CD14-positive monocyte (primary cell): ENCODE measurements at regions not wholly inside any gene's neighbourhood (a gene's known extent, or its start where the extent isn't known, plus 50 kb on each side); places are given as distances from the start of the nearest gene placed in this dataset.

ENCODE experiments used
- DNase-seq, 3 donors: peaks; one replicate each; pipeline ENCODE4 v3.0.0-alpha.2; 2011 to 2022
- H2AFZ ChIP-seq: 2 replicates; pipeline ENCODE4 v1.6.0; 2012; ENCODE audit warnings: mild to moderate bottlenecking, low read depth, low read length, inconsistent platforms; ENCODE audit not compliant: insufficient read depth, poor library complexity, severe bottlenecking
- H3K27ac ChIP-seq, 2 donors: 1 replicate in 1 of 2; 2 replicates in 1 of 2; pipeline ENCODE4 v1.5.1; 2012 to 2013; ENCODE audit warnings: low read length in 2 of 2, control low read depth in 1 of 2, inconsistent platforms in 1 of 2, low read depth in 1 of 2, mild to moderate bottlenecking in 1 of 2
- H3K27me3 ChIP-seq, 2 donors: one replicate each; pipeline versions ENCODE4 v1.6.0 to v1.6.1; 2011 to 2013; ENCODE audit warnings: low read length in 2 of 2; ENCODE audit not compliant: control insufficient read depth in 2 of 2, insufficient read depth in 2 of 2
- H3K36me3 ChIP-seq, 2 donors: replicated peaks in 1 of 2; 1 replicate in 1 of 2; 2 replicates in 1 of 2; pipeline versions ENCODE4 v1.5.1 to v1.6.1; 2012 to 2013; ENCODE audit warnings: low read length in 2 of 2, control low read depth in 1 of 2, inconsistent platforms in 1 of 2, mild to moderate bottlenecking in 1 of 2; ENCODE audit not compliant: insufficient read depth in 2 of 2, control insufficient read depth in 1 of 2
- H3K4me1 ChIP-seq, 2 donors: 1 replicate in 1 of 2; 2 replicates in 1 of 2; pipeline versions ENCODE4 v1.5.1 to v1.6.1; 2012 to 2013; ENCODE audit warnings: low read length in 2 of 2, control low read depth in 1 of 2, inconsistent platforms in 1 of 2, mild to moderate bottlenecking in 1 of 2, moderate library complexity in 1 of 2; ENCODE audit not compliant: insufficient read depth in 2 of 2, control insufficient read depth in 1 of 2
- H3K4me2 ChIP-seq: replicated peaks from 2 replicates; pipeline ENCODE3; 2012; ENCODE audit warnings: low read length, moderate library complexity, mild to moderate bottlenecking; ENCODE audit not compliant: poor library complexity, severe bottlenecking; ENCODE audit errors: extremely low read depth
- H3K4me3 ChIP-seq, 3 experiments: fragments of 200-600 bp in 1 of 3; sonication (generic) in 1 of 3; replicated peaks in 1 of 3; 1 replicate in 2 of 3; 2 replicates in 1 of 3; pipeline ENCODE4 v1.5.1; 2011 to 2013; ENCODE audit warnings: low read length in 3 of 3, mild to moderate bottlenecking in 3 of 3, control low read depth in 2 of 3, low read depth in 2 of 3, inconsistent platforms in 1 of 3, moderate library complexity in 1 of 3
- H3K79me2 ChIP-seq: 2 replicates; pipeline ENCODE4 v1.6.0; 2012; ENCODE audit warnings: mild to moderate bottlenecking, control low read depth, inconsistent platforms, low read length, moderate library complexity; ENCODE audit not compliant: insufficient read depth
- H3K9ac ChIP-seq: 2 replicates; pipeline ENCODE4 v1.6.0; 2017; ENCODE audit warnings: low read length, mild to moderate bottlenecking; ENCODE audit not compliant: insufficient read depth, poor library complexity, severe bottlenecking
- H3K9me3 ChIP-seq, 2 donors: replicated peaks in 1 of 2; 1 replicate in 1 of 2; 2 replicates in 1 of 2; pipeline versions ENCODE4 v1.5.1 to v1.6.1; 2012 to 2013; ENCODE audit warnings: low read length in 2 of 2, control low read depth in 1 of 2; ENCODE audit not compliant: control insufficient read depth in 1 of 2, insufficient read depth in 1 of 2
- H4K20me1 ChIP-seq: 2 replicates; pipeline ENCODE4 v1.6.0; 2012; ENCODE audit warnings: mild to moderate bottlenecking, low read length, control low read depth, moderate library complexity; ENCODE audit not compliant: insufficient read depth
- H3K27ac Mint-ChIP-seq, 7 donors: one replicate each; pipeline ENCODE4 v1.8.0; 2020; ENCODE audit warnings: mild to moderate bottlenecking in 7 of 7, mixed read lengths in 7 of 7, moderate library complexity in 6 of 7, inconsistent platforms in 2 of 7
- H3K27me3 Mint-ChIP-seq, 3 donors: one replicate each; pipeline ENCODE4 v1.8.0; 2021 to 2022; ENCODE audit warnings: low read depth in 3 of 3, mild to moderate bottlenecking in 3 of 3, mixed read lengths in 3 of 3, moderate library complexity in 3 of 3, inconsistent platforms in 1 of 3
- H3K36me3 Mint-ChIP-seq, 2 donors: one replicate each; pipeline ENCODE4 v1.8.0; 2020; ENCODE audit warnings: mixed read lengths in 2 of 2, inconsistent platforms in 1 of 2, mild to moderate bottlenecking in 1 of 2
- H3K4me1 Mint-ChIP-seq: one replicate; pipeline ENCODE4 v1.8.0; 2020; ENCODE audit warnings: mild to moderate bottlenecking, mixed read lengths
- H3K4me3 Mint-ChIP-seq, 2 donors: one replicate each; pipeline ENCODE4 v1.8.0; 2020; ENCODE audit warnings: mild to moderate bottlenecking in 2 of 2, mixed read lengths in 2 of 2, moderate library complexity in 1 of 2
- H3K9me3 Mint-ChIP-seq, 7 donors: one replicate each; pipeline ENCODE4 v1.8.0; 2020 to 2022; ENCODE audit warnings: mixed read lengths in 7 of 7, mild to moderate bottlenecking in 6 of 7, moderate library complexity in 6 of 7, inconsistent platforms in 2 of 7
- WGBS: methylation state at CpG from one replicate; pipeline ENCODE4 v1.1.5; 2013; ENCODE audit warnings: missing lambda C conversion rate; ENCODE audit not compliant: insufficient coverage; 5-methylcytosine and 5-hydroxymethylcytosine counted together
- intact Hi-C, 2 donors: fragments of 100-400 bp; cut with micrococcal nuclease; formaldehyde crosslinking; loops; one replicate each; pipeline versions ENCODE4 v1.15.0 to v1.15.1; 2023
- TF ChIP-seq, protein P1 (sequence below): fragments of 200-600 bp; IDR thresholded peaks from one replicate; pipeline ENCODE4 v1.8.0; 2022; ENCODE audit warnings: antibody characterized with exemption, mild to moderate bottlenecking

DNA sequence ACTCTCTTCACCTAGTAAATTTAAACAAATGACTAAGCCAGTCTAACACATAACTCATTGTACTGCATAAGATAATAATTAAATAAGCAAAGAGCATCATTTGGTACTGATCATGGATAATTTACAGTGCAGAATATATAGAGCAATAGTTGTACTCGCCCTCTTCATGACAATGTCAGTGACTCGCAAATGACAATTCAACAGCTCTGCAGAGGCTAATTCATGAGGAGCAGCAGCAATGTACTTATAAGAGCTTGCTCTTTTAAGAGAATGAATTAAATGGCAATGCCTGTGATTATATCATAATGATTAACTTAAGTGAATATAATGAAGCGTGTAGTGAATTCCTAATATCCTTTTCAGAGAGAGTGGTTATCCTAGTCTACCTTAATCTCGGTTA lies 284.5 kb upstream of the PCDH20 start:
- peaks cover 9 to 14% of the 10 kb centered on the region in 2 donors for H3K9me3 ChIP-seq
- no peak overlapping the region for H3K27ac ChIP-seq
- Mint-ChIP-seq H3K36me3 (no peaks in the 10 kb centered on the region), H3K27me3 (no peaks in the 10 kb centered on the region), H3K9me3 (peaks cover 2 to 6% (median 4%) of the 10 kb centered on the region in 7 donors), H3K27ac (no peak overlapping the region), H3K4me1 (no peaks in the 10 kb centered on the region), H3K4me3 (no peak overlapping the region)
- H3K36me3 ChIP-seq: no peaks in the 10 kb centered on the region
- no peak overlapping the region for H2AFZ ChIP-seq
- no peak overlapping the region for H3K9ac ChIP-seq
- no peaks in the 10 kb centered on the region for H4K20me1 ChIP-seq
- no peak overlapping the region for H3K4me3 ChIP-seq
- intact Hi-C loops: no loop called here
- DNase-seq: no peak
- no CpG with 5 or more reads among the region's 4 CpGs for WGBS
- no peaks in the 10 kb centered on the region for H3K79me2 ChIP-seq
- no peak overlapping the region for H3K4me2 ChIP-seq
- no peaks in the 10 kb centered on the region for H3K4me1 ChIP-seq
- no peaks in the 10 kb centered on the region for H3K27me3 ChIP-seq
- TF ChIP-seq, protein P1, sequence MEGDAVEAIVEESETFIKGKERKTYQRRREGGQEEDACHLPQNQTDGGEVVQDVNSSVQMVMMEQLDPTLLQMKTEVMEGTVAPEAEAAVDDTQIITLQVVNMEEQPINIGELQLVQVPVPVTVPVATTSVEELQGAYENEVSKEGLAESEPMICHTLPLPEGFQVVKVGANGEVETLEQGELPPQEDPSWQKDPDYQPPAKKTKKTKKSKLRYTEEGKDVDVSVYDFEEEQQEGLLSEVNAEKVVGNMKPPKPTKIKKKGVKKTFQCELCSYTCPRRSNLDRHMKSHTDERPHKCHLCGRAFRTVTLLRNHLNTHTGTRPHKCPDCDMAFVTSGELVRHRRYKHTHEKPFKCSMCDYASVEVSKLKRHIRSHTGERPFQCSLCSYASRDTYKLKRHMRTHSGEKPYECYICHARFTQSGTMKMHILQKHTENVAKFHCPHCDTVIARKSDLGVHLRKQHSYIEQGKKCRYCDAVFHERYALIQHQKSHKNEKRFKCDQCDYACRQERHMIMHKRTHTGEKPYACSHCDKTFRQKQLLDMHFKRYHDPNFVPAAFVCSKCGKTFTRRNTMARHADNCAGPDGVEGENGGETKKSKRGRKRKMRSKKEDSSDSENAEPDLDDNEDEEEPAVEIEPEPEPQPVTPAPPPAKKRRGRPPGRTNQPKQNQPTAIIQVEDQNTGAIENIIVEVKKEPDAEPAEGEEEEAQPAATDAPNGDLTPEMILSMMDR: no peak

GRCh38 chr13:61696676-61697075 lies 281.0 kb upstream of the PCDH20 start:
- no peaks in the 10 kb centered on the region for H4K20me1 ChIP-seq
- TF ChIP-seq, protein P1: no peak
- no peak overlapping the region for H3K4me2 ChIP-seq

More at GRCh38 chr13:61696676-61697075, 281.0 kb upstream of the PCDH20 start:
- H3K9me3 Mint-ChIP-seq: peaks cover 0 to 2% (median 0%) of the 10 kb centered on the region in 7 donors
- Histone ChIP-seq H3K9me3 (no peaks in the 10 kb centered on the region), H2AFZ (no peak overlapping the region), H3K27me3 (no peaks in the 10 kb centered on the region), H3K4me3 (no peak overlapping the region), H3K36me3 (no peaks in the 10 kb centered on the region), H3K79me2 (no peaks in the 10 kb centered on the region), H3K4me1 (no peaks in the 10 kb centered on the region), H3K27ac (no peak overlapping the region), H3K9ac (no peak overlapping the region)
- no peak overlapping the region for H3K4me3 Mint-ChIP-seq
- intact Hi-C loops: no loop called here
- 82% methylated on average over 4 of the region's 5 CpGs for WGBS
- no peaks in the 10 kb centered on the region for H3K4me1 Mint-ChIP-seq
- H3K27ac Mint-ChIP-seq: no peak overlapping the region
- DNase-seq: no peak
- no peaks in the 10 kb centered on the region for H3K36me3 Mint-ChIP-seq
- no peaks in the 10 kb centered on the region for H3K27me3 Mint-ChIP-seq
